ENCODE measurements at regions not wholly inside any gene's neighbourhood (a gene's known extent, or its start where the extent isn't known, plus 50 kb on each side); places are given as distances from the start of the nearest gene placed in this dataset.
"Not testable (repeated sequence)": the region's sequence is repeated elsewhere in the genome, so short reads cannot be mapped to it uniquely, and the experiment has no call there.

- no peak for DNase-seq
Measured at GRCh38 chr5:77867194-77867691, 91.1 kb upstream of the TBCA start.

- DNase-seq = no peak
Measured at GRCh38 chr5:77866198-77866597, 90.1 kb upstream of the TBCA start.

- no peak for DNase-seq
Measured at GRCh38 chr5:77864997-77865396, 88.9 kb upstream of the TBCA start.

GRCh38 chr5:77863181-77863580 is 87.0 kb upstream of the TBCA start:
- DNase-seq = no peak

- no peak for DNase-seq
Measured at GRCh38 chr5:77861576-77861975, 85.4 kb upstream of the TBCA start.

GRCh38 chr5:77859306-77859705 is 83.2 kb upstream of the TBCA start:
- DNase-seq = no peak

- DNase-seq = not testable (repeated sequence)
Measured at GRCh38 chr5:77858678-77859077, 82.5 kb upstream of the TBCA start.

- DNase-seq = no peak
Measured at GRCh38 chr5:77855369-77855768, 79.2 kb upstream of the TBCA start.

GRCh38 chr5:77853353-77853907 is 77.3 kb upstream of the TBCA start:
- DNase-seq = no peak

GRCh38 chr5:77852514-77853352 is 76.6 kb upstream of the TBCA start:
- peak; percentile 32 for DNase-seq

- no peak for DNase-seq
Measured at GRCh38 chr5:77852068-77852513, 76.0 kb upstream of the TBCA start.

GRCh38 chr5:77851176-77852067 is 75.3 kb upstream of the TBCA start:
- no peak for DNase-seq

GRCh38 chr5:77850536-77851175 is 74.5 kb upstream of the TBCA start:
- no peak for DNase-seq

GRCh38 chr5:77849308-77849900 is 73.3 kb upstream of the TBCA start:
- DNase-seq = no peak

GRCh38 chr5:77847814-77848290 is 71.7 kb upstream of the TBCA start:
- no peak for DNase-seq

GRCh38 chr5:77847129-77847460 is 71.0 kb upstream of the TBCA start:
- DNase-seq = no peak

GRCh38 chr5:77846422-77847128 is 70.4 kb upstream of the TBCA start:
- DNase-seq = no peak

GRCh38 chr5:77845324-77845646 is 69.1 kb upstream of the TBCA start:
- no peak for DNase-seq

- no peak for DNase-seq
Measured at GRCh38 chr5:77844623-77845323, 68.6 kb upstream of the TBCA start.

- DNase-seq = no peak
Measured at GRCh38 chr5:77844373-77844622, 68.2 kb upstream of the TBCA start.

- no peak for DNase-seq
Measured at GRCh38 chr5:77843570-77844372, 67.6 kb upstream of the TBCA start.
